Stimulated activated CD4-positive, alpha-beta T cell treated with anti-CD3 and anti-CD28 coated beads, Interleukin-1b, Interleukin-23, amount 100 ng/mL, for 24 hours (primary cell): ENCODE measurements at regions not wholly inside any gene's neighbourhood (a gene's known extent, or its start where the extent isn't known, plus 50 kb on each side); places are given as distances from the start of the nearest gene placed in this dataset.
"Not testable (repeated sequence)": the region's sequence is repeated elsewhere in the genome, so short reads cannot be mapped to it uniquely, and the experiment has no call there.

ENCODE experiments used
- DNase-seq, 4 experiments: peaks; one replicate each; pipeline ENCODE4 v3.0.0-alpha.2; 2020; ENCODE audit warnings: low read depth in 4 of 4, low spot score in 1 of 4

DNA sequence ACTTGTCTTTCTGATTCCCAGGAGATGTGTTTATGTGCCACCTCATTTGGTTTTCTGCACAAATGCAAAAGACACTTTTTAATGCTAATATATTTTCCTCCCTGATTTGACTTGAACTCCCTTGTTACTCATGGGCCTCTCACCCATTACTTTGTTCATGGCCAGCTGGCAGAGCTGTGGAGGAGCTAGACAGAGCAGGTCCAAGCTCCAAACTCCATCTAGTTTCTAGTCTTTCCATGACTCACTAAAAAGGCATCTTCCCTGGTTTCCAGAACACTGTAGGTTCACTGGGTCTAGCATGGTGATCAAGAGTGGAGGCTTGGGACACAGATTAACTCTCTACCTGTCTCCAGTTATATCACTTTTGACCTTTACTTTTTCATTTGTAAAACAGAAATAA is 161.0 kb upstream of the SLC28A3 start:
- DNase-seq: no peak

- DNase-seq: no peak
Observed at GRCh38 chr9:84502066-84502465, 161.5 kb upstream of the SLC28A3 start.

DNA sequence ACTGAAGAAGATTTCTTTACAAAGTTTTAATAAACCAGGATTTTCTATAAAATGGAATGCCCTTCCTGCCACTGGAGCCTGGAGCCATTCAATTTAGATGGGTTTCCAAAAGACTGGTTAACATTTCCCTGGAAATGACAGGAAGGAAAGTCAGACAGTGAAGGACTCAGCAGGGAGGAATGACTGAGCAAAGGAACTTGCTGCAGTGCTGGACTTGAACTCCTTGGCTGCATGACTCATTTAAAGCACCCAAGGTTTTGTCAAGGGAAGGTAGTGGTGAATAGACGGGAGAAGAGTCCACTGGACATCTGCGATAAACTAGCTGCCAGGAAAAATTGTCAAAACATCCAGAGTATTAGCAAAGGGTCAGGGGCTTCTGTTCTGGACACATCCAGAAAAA is 163.8 kb upstream of the SLC28A3 start:
- no peak for DNase-seq

DNA sequence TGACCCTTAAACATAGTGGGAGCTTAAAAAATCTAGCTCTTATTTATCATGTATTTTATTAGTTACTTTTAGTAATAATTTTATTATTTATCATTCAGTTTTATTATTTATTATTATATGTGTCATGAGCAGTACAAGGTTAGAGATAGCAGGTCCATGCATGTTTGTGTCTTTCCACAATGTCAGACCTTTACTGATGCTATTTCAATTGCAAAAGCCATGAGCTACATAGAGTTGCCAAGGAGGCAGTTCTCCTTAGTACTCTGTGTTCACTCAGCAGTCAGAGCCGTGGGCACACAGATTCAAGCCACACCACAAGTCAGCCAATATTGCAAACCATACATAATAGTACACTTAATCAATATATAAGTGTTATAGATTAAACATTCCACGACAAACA is 157.9 kb upstream of the NTRK2 start:
- no peak for DNase-seq

- no peak for DNase-seq
Observed at GRCh38 chr9:84512493-84512892, 157.0 kb upstream of the NTRK2 start.

DNA sequence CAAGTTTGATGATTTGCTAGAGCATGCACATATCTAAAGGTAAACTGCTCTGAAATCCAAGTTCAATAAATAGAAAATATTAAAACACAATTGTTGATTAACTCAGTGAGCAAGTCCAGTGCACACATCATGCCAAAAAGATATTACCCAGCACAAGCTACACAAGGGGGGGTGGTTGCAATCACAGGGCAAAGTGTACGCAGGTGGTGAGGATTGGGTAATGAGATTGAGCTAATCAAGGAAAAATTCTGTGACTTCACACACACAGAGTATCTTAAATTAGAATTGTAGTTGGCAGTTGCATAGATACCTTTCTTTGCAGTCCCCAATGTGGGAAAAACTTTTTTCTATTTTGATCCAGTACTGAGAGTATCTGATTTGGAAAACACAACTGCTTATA is 156.1 kb upstream of the NTRK2 start:
- DNase-seq: no peak

DNA sequence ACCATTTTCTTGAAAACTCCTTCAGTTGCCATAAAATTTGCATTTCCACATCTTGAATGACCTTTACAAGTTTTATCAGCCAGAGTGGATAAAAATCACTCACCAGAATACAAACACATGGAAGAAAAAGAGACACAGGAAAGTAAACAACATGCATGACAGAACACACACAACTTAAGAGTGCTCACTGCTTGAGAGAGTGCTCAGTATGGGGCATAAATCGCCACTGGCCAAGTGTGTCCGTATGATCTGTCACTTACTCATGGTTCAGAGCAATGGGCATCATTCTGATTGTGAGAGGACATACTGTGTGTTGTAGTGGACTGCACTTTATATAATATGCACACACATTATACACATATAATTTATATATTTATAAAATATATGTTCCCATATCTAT is 155.6 kb upstream of the NTRK2 start:
- no peak for DNase-seq

DNA sequence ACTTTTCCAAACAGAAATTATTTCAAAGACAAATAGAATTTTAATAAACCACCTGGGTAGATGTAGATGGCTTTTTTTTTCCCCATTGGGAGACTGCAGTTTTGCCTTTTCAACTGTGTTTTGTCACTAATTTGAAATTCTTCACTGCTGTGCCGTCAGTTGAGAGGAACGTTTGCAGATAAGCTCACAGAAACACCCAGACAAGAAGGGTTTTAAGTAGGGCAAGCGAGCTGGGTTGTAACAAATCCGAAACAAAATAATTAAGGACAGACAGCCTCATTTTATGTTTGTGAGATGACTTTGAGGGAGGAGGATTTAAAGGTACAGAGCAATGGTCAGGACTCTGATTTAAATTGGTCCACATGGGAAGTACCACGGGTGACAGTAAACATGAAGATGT is 155.1 kb upstream of the NTRK2 start:
- no peak for DNase-seq

DNA sequence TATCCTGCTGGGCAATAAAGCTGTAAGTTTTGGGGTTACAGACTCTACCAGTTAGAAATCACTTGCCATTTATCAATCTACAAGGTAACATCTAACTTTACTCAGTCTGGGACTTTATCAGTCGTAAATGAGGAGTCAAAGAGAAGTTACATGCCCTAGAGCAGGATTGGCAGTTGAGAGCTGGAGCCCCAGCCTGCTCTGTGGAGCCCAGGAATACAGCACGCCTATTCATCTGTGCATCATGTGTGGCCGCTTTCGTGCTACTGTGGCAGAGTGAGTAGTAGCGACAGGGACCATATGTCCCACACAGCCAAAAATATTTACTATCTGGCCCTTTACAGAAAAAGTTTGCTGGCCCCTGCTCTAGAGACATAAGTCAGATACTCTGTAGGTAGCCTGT is 152.5 kb upstream of the NTRK2 start:
- DNase-seq: no peak

DNA sequence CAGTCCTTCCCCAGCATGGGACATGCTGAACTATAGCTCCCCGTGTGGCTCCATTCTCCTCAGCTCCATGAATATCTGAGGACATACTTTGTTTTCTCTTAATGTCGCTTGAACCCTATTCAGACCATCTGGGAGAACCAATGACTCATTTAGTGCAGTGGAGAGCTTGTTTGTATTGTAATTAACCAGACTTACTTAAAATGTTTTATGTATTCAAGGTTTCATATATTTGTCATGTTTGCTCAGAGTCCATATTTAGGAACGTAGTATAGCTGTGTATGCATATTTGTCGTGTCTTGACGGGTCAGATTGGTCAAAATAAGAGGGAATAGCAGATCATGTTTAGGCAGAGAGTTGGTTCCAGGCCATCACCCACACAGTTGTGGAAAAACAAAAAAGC is 150.1 kb upstream of the NTRK2 start:
- no peak for DNase-seq

DNA sequence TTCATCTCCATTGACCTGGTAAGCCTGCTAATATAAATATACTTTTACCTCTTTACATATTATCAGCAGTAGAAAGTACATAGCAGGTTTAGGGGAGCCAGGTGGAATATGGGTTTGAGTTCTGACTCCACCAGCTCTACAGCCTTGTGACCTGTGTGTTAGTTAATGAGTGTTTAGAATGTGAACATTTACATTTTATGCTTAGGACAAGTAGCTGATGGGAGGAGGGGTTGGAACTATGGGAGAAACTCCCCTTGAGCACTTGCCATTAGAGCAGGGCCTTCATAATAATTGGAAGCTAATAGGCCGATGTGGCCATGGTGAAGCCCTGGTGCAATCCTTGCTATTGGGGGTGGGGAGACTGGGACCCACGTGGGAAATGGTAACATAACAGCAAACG is 148.3 kb upstream of the NTRK2 start:
- no peak for DNase-seq

- DNase-seq: not testable (repeated sequence)
Observed at GRCh38 chr9:84526211-84526610, 143.3 kb upstream of the NTRK2 start.

- DNase-seq: not testable (repeated sequence)
Observed at GRCh38 chr9:84527060-84527720, 142.3 kb upstream of the NTRK2 start.

- not testable (repeated sequence) for DNase-seq
Observed at GRCh38 chr9:84535973-84536372, 133.6 kb upstream of the NTRK2 start.

GRCh38 chr9:84538879-84539278 is 130.7 kb upstream of the NTRK2 start:
- no peak for DNase-seq

DNA sequence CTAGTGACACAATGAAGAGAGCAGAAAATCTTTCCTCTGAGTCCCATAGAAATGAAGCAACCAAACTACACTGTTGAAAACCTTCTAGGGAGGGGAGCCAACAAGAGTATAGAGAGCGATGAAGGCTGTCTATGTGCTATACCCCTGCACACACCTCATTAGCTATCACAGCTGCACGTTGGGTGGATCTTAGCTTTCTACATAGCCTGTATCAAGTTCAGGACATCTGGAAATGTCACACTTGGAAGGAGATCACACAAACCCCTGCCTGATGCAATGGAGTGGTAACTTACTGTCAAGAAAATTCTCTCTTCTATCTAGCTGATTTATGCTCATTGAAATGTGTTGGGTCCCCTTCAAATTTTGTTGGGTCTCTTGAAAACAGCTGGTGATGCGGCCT is 127.0 kb upstream of the NTRK2 start:
- DNase-seq: no peak

DNA sequence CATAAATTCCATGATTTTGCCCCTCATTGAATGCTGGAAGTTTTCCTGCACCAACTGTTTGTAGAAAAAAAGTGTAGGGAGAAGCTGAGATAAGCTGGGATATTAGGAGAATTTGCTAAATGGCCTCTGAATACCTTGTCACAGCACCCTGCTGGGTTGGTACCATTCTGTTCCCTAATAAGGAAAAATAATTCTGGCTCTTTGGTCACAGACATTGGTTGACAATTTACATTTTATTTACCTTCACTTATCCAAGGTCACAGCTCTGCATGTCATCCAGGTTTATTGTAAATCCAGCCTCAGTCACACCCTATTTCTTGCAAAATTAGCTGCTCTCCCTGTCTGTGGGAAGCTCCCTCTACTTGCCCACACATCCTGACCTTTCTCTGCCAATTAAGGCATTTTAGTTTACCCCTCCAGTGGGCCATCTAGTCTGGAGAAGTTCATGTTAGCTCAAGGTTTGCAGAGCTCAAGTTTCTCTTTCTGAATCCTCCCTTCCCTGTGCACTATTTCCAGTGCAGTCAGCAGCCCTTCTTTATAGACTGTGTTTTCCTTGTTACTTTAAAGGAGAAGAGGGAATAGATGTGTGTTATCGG is 115.4 kb upstream of the NTRK2 start:
- DNase-seq: no peak

- DNase-seq: no peak
Observed at GRCh38 chr9:84556556-84556955, 113.0 kb upstream of the NTRK2 start.

DNA sequence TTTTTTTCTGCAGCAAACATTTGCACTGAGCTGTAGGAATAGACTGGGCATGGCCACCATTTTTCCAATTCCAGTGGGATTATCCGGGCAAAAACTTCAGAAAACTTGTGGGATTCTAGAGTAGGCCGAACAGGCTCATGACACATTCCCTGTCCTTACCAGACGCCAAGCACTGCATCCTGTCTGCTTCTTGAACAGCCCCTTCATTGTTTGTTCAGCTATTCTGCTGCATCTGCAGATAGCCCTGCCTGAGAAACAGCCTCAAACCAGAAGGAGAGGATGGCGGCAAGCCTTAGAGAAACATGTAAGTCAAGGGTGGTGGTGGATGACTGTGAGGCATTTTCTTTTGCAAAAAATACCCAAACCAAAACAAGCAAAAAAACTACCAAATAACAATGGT is 111.8 kb upstream of the NTRK2 start:
- no peak for DNase-seq

DNA sequence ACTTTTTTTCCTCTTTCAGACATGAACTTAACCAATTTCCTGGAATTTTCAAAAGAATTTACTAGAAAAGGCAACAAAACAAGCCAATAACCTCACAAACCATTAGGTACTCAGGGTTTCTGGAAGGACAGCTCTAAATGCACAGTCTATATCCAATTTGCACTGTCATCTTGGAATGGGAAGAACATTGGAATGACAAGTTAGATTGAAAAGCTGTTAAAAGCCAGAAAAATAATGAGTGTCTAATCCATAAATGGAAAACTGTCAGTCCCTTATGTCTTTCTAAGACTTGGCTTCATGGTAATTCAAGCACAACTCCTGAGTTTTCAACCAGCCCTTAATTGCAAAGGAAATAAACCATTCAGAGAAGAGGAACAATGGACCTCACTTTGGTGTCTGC is 105.8 kb upstream of the NTRK2 start:
- DNase-seq: no peak

GRCh38 chr9:84567805-84568204 is 101.7 kb upstream of the NTRK2 start:
- no peak for DNase-seq

- no peak for DNase-seq
Observed at GRCh38 chr9:84570482-84571154, 98.9 kb upstream of the NTRK2 start.

DNA sequence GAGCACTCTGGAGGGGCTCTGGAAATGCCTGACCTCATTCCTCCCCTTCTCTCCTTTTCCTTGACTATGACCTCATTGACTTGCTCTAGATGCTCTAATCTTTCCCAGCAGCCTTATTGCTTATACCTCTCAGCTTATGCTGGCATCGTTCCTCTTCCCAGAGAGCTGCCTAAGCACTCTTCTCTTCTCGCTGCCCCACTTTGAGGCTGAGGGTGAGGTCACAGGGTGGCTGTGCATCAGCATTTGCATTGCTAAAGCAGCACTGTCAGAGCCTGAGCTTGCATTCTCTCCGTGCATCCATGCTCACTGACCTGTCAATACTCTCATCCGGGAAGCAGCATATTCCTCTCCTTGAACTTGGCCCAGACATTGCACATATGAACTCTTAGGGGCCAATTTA is 96.4 kb upstream of the NTRK2 start:
- no peak for DNase-seq
